H1 (cell line): ENCODE measurements at regions not wholly inside any gene's neighbourhood (a gene's known extent, or its start where the extent isn't known, plus 50 kb on each side); places are given as distances from the start of the nearest gene placed in this dataset.

Experiments used
- ASH2L ChIP-seq: fragments of 200-600, 300-600 bp; sonication (generic); IDR thresholded peaks from one replicate; pipeline ENCODE4 v1.7.1; 2017; ENCODE audit warnings: low read length
- CEBPB ChIP-seq: IDR thresholded peaks from 2 replicates; pipeline ENCODE4 v1.6.1; 2012; ENCODE audit warnings: low read depth, low read length
- FOSL1 ChIP-seq: IDR thresholded peaks from 2 replicates; pipeline ENCODE4 v1.6.1; 2011; ENCODE audit warnings: mild to moderate bottlenecking, low read depth, low read length, moderate library complexity; ENCODE audit not compliant: insufficient read depth
- HDAC2 ChIP-seq, 2 experiments: fragments of 300-600 bp in 1 of 2; sonication (generic) in 1 of 2; IDR thresholded peaks; 2 replicates each; pipeline ENCODE4 v1.6.1; 2011 to 2012; ENCODE audit warnings: low read depth in 2 of 2, low read length in 2 of 2, mild to moderate bottlenecking in 2 of 2, moderate library complexity in 2 of 2, borderline replicate concordance in 1 of 2, inconsistent platforms in 1 of 2
- JUND ChIP-seq: IDR thresholded peaks from 2 replicates; pipeline ENCODE4 v1.6.1; 2011; ENCODE audit warnings: mild to moderate bottlenecking, improper control_type of control experiment, low read length
- KDM1A ChIP-seq: fragments of 200-600, 300-600 bp; sonication (generic); IDR thresholded peaks from 2 replicates; pipeline ENCODE4 v1.7.1; 2016; ENCODE audit warnings: mild to moderate bottlenecking, low read length, borderline replicate concordance
- MAFK ChIP-seq: IDR thresholded peaks from 2 replicates; pipeline ENCODE4 v1.6.1; 2012; ENCODE audit warnings: low read depth, mild to moderate bottlenecking, improper control_type of control experiment, low read length
- POU5F1 ChIP-seq: IDR thresholded peaks from 2 replicates; pipeline ENCODE4 v1.6.1; 2011; ENCODE audit warnings: low read depth, mild to moderate bottlenecking, low read length, moderate library complexity
- RBBP5 ChIP-seq: IDR thresholded peaks from 2 replicates; pipeline ENCODE4 v1.7.1; 2012; ENCODE audit warnings: low read depth, mild to moderate bottlenecking, inconsistent platforms, low read length, moderate library complexity, borderline replicate concordance
- SP2 ChIP-seq: IDR thresholded peaks from 2 replicates; pipeline ENCODE4 v1.6.1; 2012; ENCODE audit warnings: mild to moderate bottlenecking, low read length, inconsistent platforms

- TF ChIP-seq HDAC2 (IDR thresholded peaks at IDR 0.05; ENCODE audit: borderline replicate concordance in 1 of 2, low read depth in 2 of 2, low read length in 2 of 2), result no peak
- TF ChIP-seq ASH2L, result no peak
- no peak for TF ChIP-seq MAFK
- TF ChIP-seq CEBPB, result no peak
- no peak for TF ChIP-seq RBBP5
- no peak for TF ChIP-seq FOSL1
- TF ChIP-seq JUND, result no peak
- no peak for TF ChIP-seq KDM1A
- no peak for TF ChIP-seq POU5F1
- no peak for TF ChIP-seq SP2
Observed at GRCh38 chr6:72464791-72465691, 156.8 kb upstream of the KCNQ5 start (continued).
